GM19328 (cell line): ENCODE measurements at regions not wholly inside any gene's neighbourhood (a gene's known extent, or its start where the extent isn't known, plus 50 kb on each side); places are given as distances from the start of the nearest gene placed in this dataset.
"Not testable (repeated sequence)": the region's sequence is repeated elsewhere in the genome, so short reads cannot be mapped to it uniquely, and the experiment has no call there.

Experiments used
- ATAC-seq: cut with Tn5 transposase; IDR thresholded peaks from one replicate; pipeline ENCODE4 v1.9.1; 2021; ENCODE audit warnings: mild to moderate bottlenecking, moderate library complexity; ENCODE audit not compliant: unreplicated experiment

GRCh38 chr2:133865141-133865540 lies 296.9 kb upstream of the NCKAP5 start:
- ATAC-seq: no peak

GRCh38 chr2:133867166-133867565 lies 298.9 kb upstream of the NCKAP5 start:
- no peak for ATAC-seq

GRCh38 chr2:133871545-133872209 lies 303.4 kb upstream of the NCKAP5 start:
- ATAC-seq: no peak

DNA sequence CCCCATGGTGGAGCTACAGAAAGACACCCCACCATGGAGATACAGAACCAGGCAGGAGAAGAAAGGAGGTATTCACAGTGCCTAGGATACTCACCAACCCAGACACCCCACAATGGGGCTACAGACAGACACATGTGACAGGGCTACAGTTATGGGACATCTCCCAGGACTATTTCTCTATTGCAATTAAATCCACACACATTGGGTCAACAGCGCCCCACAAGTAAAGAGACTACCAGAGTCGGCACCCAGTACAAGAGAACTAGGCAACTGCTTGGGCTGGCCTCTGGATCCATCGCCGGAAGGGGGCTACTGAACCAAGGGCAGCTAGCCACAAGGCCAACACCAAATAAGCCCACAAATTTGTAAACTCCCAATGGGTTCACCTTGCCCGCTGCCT lies 310.1 kb upstream of the NCKAP5 start:
- ATAC-seq: no peak

GRCh38 chr2:133879703-133880102 lies 311.4 kb upstream of the NCKAP5 start:
- no peak for ATAC-seq

DNA sequence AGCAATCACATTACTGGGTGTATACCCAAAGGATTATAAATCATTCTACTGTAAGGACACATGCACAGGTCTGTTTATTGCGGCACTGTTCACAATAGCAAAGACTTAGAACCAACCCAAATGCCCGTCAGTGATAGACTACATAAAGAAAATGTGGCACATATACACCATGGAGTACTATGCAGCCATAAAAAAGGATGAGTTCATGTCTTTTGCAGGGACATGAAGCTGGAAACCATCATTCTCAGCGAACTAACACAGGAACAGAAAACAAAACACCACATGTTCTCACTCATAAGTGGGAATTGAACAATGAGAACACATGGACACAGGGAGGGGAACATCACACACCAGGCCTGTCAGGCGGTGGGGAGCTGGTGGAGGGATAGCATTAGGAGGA lies 313.9 kb upstream of the NCKAP5 start:
- not testable (repeated sequence) for ATAC-seq

DNA sequence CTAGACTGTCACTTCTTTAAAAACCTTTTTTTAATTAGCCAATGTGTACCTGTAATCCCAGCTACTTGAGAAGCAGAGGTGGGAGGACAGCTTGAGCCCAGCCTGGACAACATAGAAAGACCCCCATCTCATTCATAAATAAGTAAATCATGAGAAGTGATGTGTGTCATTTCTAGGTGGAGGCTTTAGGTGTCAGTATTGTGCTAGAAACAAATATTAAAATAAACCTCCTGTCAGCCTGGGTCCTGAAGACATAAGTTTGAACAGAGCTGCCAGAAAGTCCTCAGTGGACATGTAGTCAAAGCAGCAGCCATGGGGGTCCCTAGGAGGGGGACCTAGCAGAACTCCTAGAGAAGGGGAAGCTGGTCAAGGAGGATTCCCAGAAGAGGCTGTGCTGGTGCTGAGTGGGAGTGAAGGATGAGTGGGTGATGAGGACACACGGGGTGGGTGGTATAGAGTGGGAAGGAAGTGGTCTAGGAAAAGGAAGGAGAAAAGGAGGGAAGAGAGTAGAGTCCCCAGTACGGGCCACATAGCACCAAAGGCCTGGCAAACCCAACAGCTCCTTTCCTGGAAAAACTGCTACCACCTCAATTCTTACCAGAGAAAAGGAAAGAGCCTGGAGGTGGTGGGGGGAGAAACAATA lies 316.6 kb upstream of the NCKAP5 start:
- ATAC-seq: no peak

- ATAC-seq: no peak
These were observed 317.6 kb upstream of the NCKAP5 start for GRCh38 chr2:133885847-133886246.

- ATAC-seq: peak; percentile 61
These were observed 318.7 kb upstream of the NCKAP5 start for GRCh38 chr2:133886735-133887675.

DNA sequence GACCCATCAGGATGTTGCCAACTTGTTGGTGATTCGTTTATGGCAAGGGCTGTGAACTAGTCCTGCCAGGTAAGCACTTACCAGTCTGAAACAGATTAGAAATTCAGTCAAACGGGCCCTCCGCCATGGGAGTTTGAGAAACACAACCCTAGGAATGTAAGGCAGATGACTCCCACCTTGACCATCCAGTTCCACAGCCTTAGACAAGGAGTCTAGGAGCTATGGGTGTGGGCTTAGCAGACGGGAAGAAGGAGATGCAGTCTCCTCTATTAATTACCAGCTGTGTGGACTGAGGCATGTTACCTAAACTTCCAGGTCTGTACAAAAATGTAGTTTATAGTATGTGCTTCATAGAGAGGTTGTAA lies 319.4 kb upstream of the NCKAP5 start:
- no peak for ATAC-seq

DNA sequence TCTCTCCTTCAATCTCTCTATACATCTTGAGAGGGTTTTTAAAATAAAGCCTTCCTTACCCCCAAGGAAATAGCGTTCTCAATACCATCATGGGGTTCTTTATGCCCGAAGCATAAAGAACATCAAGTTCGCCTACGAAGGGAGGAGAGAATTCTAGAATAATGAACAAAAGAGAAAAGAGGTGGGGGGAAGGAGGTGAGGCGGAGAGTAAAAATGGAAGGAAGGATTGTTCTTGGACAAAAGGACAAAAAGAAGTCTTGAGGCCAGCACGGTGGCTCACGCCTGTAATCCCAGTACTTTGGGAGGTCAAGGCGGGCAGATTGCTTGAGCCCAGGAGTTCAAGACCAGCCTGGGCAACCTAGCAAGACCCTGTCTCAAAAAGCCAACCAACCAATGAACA lies 319.8 kb upstream of the NCKAP5 start:
- ATAC-seq: no peak

DNA sequence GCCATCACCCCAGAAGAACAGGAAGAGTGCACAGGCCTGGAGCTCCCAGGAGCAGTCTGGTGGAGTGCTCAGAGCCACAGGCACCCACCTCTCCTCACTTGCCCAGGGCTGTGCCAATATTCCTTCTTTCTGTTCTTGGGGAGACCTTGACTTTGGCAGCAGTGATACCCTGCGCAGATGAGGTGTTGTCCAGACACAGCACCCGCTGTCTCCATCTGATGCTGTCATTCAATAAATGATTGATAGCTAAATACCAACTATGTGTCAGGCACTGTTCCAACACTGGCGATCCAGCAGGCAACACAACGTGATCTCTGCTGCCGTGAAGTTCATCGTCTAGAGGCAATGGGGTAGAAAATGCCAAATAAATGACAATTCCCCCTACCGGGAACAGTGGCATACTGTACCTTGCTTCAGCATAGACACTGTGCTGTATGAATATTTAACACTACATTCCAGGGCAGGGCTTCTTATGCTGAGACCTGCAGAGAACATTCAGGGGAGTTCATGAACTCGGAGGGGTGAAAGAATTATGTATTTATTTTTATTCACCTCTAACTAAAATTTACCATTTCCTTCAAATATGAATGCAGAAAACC lies 320.5 kb upstream of the NCKAP5 start:
- ATAC-seq: no peak

DNA sequence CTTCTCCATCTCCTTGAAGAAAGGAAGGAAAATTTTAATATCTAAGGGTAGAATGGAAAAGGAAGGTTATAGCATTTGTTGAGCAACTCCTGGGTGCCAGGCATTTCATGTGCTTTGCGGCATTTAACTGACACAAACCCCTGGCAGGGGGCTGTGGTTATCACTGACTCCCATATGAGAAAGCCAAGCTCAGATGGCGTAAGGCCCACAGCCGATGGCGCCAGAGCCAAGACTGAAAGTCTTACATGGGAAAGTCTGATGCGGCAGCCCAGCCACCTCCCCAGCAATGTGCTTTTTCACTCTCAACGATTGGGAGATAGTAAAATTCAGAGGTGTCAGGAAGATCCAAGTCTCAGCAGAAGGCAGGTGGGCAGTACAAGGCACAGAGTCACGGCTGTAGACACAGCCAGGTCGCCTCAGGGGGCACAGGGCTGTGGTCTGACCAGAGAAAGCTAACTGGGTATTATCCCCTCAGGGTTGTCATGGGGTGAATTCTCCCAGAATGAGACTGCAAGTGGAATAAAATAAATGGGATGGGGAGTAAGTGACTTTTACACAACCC lies 324.2 kb upstream of the NCKAP5 start:
- ATAC-seq: no peak

GRCh38 chr2:133894429-133894828 lies 326.2 kb upstream of the NCKAP5 start:
- no peak for ATAC-seq

DNA sequence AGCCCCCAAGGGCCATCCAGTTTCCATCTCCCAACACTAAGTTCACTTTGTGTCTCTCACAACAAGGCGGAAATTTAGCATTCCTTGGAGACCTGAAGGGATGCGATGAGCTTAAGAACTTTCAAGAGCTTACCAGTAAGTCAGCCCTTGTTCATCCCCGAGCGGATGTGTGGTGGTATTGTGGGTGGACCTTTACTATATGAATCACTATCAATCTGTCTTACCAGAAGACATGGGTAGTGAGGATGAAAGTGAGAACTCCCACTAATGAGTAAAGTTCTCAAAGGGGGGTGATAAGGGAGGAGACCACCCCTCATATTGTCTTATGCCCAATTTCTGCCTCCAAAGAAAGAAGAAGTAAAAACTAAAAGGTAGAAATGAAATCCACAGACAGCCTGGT lies 329.6 kb upstream of the NCKAP5 start:
- not testable (repeated sequence) for ATAC-seq

GRCh38 chr2:133900909-133901308 lies 332.6 kb upstream of the NCKAP5 start:
- no peak for ATAC-seq

DNA sequence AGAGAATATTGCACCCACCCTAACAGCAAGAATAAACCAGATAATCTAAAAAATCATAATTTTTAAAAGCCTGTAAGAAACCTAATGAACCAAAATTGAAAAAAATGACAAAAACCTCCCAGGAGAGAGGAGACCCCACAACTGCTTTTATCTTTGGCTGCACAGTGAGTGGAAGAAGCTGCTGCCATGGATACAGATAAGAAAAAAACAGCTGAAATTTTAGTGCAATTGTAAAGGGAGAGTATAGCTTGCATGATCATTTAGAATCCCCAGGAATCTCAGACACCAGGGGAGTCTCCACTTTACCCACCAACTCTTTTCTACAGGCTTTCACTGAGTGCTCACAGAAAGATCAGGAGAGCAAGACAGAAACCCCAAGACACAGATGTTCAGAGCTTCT lies 338.1 kb upstream of the NCKAP5 start:
- no peak for ATAC-seq

DNA sequence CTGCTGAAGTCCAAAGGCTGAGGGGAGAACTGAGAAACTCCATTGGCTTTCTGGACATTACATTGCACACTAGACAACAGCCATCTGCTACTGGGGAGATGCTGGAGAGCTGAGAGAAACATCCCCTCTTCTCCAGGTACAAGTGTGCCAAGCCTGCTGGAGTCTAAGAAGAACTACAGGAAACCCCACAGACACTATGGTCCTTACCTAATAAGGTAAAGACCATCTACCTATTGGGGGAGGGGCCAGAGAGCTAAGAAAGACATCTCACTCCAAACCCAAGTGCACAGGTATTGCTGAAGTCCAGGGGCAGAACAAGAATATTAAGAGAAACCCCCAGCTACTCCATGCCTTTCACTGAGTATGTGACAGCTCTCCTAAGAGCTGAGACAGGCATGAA lies 338.7 kb upstream of the NCKAP5 start:
- ATAC-seq: no peak

- no peak for ATAC-seq
These were observed 339.9 kb upstream of the NCKAP5 start for GRCh38 chr2:133908171-133908570.

DNA sequence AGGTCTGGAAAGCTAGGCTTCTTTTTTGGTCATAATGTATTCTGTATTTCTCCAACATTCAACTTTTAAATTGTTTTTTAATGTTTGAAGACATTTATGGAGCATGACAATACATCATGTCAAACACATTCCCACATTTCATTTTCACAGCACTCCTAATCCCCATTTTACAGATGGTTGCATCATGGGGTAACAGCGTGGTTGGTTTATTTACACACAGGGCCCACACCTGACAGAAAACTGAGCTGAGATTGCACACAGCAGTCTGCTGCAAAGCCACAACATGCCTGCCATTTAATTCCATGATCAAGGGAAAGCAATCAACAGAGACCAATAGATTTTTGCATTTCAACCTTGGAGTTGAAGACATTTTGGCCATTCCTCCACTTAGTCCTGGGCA lies 335.7 kb upstream of the MGAT5 start:
- ATAC-seq: no peak

- no peak for ATAC-seq
These were observed 334.6 kb upstream of the MGAT5 start for GRCh38 chr2:133919285-133919684.
